ENCODE measurements at regions not wholly inside any gene's neighbourhood (a gene's known extent, or its start where the extent isn't known, plus 50 kb on each side); places are given as distances from the start of the nearest gene placed in this dataset.

DNA sequence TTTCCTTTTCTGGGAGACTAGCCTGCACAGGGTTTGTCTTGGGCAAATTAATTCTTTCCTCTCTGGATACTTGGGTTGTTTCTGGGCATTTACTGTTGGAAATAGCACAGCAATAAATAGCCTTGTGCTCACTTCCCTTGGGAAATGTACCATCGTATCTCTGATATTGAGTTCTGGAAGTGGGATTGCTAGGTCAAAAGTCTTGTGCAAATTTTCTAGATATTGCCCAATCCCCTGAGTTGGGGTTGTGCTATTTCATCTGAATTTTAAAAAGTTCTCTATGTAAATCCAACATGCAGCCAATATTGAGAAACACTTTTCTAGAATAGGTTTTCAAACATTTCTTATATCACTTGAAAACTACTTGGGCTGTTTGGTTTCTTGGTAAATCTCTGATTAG, 64.0 kb upstream of the ELOVL5 start:
- DNase-seq: no peak

DNA sequence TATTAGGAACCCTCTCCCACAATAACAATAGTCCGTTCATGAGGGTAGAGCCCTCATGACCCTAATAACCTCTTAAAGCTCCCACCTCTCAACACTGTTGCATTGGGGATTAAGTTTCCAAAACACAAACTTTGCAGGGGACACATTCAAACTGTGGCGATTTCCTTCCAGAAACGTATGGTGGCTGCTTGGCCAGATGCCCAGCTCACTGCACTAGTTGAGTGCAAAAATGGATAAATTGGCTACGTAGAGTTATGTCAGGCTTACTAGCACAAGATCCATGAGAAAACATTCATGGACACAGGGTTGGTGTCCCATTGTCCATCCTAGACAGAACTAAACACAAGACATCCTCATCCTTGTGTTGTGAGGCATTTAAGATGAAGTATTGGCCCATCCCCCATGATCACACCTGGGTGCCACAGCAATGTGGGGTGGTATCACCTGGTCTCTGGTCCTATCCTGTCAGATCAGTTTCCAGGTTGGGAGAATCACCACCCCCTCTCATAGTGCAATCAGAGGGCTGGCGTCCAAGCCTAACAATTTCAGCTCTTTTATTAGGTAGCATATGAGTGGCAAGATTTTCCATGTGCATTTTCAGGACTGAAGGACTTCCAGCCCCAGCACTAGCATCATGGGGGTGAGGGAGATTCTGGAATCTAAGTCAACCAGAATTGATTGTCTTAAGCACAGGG, 63.4 kb upstream of the ELOVL5 start:
- DNase-seq: no peak

DNA sequence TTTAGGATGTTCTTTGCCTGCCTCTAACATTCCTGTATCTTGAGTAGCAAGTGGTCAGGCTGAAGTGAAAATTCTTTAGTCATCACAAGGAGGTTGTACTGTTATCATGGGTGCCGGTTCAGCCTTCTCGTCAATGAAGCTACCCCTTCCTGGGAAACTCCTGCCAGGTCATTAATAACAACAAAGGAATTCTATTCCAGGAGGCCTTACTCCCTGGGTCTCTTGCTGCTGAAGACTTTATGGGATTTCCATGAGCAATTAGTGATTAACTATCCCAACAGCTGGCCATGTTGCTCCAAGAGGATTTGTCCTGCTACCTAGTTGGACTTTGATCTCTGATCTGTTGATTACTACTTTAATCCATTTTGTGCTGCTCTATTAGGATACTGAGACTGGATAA, 62.7 kb upstream of the ELOVL5 start:
- DNase-seq: no peak

DNA sequence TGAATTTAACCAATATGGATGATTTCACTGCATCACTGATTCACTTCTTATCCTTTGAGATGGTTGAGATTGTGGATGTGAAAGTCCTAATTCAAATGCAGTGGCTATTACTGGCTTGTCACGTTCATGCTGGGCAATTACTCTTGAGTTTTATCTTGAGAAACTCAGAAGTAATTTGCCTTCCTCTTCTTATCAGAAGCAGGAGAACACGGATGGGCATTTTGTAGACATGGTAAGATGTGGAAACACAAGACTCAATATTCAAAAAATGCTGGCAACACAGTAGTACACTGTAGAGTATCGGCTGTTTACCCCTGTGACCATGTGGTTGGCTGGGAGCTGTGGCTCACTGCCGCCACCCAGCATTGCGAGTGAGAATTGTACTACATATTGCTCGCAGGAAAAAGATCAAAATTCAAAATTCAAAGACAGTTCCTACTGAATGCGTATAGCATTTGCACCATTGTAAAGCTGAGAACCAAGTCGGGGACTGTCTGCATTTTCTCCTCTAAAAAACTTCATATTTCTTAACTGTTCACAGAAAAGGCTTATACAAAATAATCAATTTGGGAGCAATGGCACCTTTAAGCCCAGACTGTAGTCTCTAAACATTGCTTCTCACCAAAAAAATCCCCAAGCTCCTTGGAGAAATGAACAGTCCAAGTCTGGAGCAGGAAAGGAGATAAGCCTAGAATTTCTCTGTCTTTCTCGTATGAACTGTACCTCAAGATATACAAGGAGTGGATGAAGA, 61.9 kb upstream of the ELOVL5 start:
- peak; percentile 55 for DNase-seq

DNA sequence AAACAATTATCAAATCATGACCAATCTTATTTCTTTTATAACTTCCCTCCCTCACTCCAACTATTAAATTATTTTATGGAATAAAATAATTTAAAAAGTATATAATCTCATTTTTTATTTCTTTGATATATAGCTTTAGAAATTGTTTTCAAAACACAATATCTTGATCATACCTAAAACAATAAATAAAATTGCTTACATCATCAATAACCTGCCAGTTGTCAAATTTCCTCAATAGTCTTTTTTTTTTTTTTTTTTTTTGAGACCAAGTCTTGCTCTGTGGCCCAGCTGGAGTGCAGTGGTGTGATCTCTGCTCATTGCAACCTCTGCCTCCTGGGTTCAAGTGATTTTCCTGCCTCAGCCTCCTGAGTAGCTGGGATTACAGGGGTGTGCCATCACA, 60.1 kb upstream of the ELOVL5 start:
- DNase-seq: no peak

DNA sequence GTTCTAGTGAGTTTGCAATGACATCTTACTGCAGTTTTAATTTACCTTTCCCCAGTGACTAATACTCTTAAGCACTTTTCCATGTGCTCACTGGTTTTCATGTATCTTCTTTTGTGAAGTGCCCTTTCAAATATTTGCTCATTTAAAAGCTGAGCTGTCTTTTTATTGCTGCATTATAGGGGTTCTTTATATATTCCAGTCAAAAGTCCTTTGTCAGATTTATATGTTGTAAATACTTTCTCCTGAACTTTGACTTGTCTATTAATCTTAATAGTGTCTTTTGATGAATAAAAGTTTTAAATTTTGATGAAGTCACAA, 50.2 kb upstream of the ELOVL5 start:
- DNase-seq: no peak

DNA sequence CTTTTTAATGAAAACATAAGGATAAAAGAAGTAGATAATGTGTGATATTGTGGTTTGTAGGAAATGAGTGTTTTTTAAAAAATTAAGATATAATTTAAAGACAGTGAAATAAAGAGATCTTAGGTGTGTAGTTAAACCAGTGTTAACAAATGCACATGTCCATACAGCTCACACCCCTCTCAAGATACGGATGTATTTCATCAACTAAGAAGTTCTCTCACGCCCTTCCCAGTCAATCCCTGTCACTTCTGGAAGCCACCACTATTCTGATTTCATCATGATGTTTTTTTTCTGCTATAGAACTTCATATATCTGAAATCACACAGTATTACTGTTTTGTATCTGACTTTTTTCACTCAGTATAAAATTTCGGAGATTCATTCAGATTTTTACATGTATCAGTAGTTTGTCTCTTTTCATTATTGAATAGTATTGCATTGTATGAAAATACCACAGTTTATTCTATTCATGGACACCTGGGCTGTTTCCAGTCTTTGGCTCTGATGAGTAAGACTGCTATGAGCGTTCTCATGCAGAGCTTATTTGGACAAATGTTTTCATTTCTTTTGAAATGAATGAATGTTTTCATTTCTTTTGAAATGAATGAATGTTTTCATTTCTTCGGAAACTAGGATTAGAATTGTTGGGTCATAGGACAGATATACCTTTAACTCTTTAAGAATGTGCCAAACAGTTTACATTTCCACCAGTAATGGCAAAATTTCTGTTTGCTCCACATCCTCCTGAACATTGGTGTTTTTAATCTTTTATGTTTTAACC, 49.7 kb upstream of the ELOVL5 start:
- DNase-seq: no peak
